ENCODE measurements at regions not wholly inside any gene's neighbourhood (a gene's known extent, or its start where the extent isn't known, plus 50 kb on each side); places are given as distances from the start of the nearest gene placed in this dataset.
"Not testable (repeated sequence)": the region's sequence is repeated elsewhere in the genome, so short reads cannot be mapped to it uniquely, and the experiment has no call there.

DNA sequence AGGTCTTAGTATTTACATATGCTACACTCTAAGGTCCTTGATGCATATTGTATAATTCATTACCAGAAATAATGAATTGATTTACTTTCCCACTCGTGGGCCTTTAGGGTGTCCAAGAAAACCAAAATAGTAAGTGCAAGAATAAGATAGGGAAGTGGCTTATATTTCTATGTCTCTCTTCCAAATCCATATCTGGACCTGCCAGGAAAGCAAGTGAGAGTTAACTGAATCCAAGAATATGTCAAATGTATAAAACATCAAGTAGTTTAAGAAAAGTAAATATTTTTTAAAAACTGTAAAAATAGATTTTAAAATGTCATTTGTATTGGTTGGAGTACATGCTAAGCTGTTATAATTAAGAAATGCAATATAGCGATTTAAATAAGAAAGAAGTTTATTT is 1072.1 kb downstream of the OTOL1 start:
- no peak overlapping the region for H3K4me3 Mint-ChIP-seq
- no peak for ATAC-seq
- H3K4me1 Mint-ChIP-seq, result no peaks in the 10 kb centered on the region
- H3K27me3 Mint-ChIP-seq, result no peaks in the 10 kb centered on the region
- no peaks in the 10 kb centered on the region for H3K9me3 ChIP-seq (ENCODE audit: control insufficient read depth, low read length, poor library complexity, severe bottlenecking)
- no peak overlapping the region for H3K27ac Mint-ChIP-seq
- no peaks in the 10 kb centered on the region for H3K36me3 Mint-ChIP-seq (ENCODE audit: low read depth)
- no peak for DNase-seq

GRCh38 chr3:162569314-162569713 is 1072.7 kb downstream of the OTOL1 start:
- Mint-ChIP-seq H3K27me3 (no peaks in the 10 kb centered on the region), H3K4me1 (no peaks in the 10 kb centered on the region), H3K36me3 (ENCODE audit: low read depth) (no peaks in the 10 kb centered on the region), H3K4me3 (no peak overlapping the region), H3K27ac (no peak overlapping the region)
- no peak for DNase-seq
- no peaks in the 10 kb centered on the region for H3K9me3 ChIP-seq (ENCODE audit: control insufficient read depth, low read length, poor library complexity, severe bottlenecking)
- no peak for ATAC-seq

DNA sequence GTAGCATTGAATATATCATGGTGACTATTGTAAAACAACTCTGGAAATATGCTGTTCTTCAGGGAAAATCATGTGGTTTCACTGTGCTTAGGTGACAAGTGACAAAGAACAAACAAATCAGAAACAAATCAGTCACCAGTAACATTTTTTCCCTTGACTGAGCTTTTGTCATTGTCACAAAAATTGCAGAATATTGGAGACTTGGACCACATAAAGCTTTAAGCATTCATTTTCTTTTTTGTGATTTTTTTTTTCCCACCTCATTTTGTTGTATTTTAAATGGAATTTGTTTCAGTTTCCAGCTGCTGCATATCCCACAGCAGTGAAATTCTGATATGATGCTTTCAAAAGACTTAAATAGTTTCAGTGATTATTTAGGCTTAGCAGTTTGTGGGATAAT is 1088.4 kb downstream of the OTOL1 start:
- DNase-seq (no peak), ATAC-seq (no peak)
- no peaks in the 10 kb centered on the region for H3K36me3 Mint-ChIP-seq (ENCODE audit: low read depth)
- no peaks in the 10 kb centered on the region for H3K27me3 Mint-ChIP-seq
- H3K27ac Mint-ChIP-seq, result no peak overlapping the region
- no peaks in the 10 kb centered on the region for H3K9me3 ChIP-seq (ENCODE audit: control insufficient read depth, low read length, poor library complexity, severe bottlenecking)
- H3K4me3 Mint-ChIP-seq, result no peak overlapping the region
- H3K4me1 Mint-ChIP-seq, result no peaks in the 10 kb centered on the region

DNA sequence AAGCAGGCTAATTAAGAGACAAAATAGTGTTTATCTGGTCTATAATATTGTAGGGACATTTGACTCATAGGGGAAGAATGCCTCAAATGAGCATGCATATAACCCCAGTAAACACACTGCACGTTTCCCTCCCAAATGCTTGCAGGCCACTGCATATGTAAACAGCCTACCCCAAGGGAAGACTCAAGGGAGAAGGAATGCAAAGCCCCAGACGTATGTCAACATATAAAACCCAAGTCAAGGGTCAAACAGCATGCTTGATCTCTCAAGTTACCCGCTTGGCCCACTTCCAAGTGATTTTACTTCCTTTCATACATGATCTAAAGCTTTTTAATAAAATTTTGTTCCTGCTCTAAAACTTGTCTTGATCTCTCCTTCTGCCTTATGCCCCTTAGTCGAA is 1090.0 kb downstream of the OTOL1 start:
- ATAC-seq (no peak), DNase-seq (no peak)
- Mint-ChIP-seq H3K4me3 (no peak overlapping the region), H3K27me3 (no peaks in the 10 kb centered on the region), H3K36me3 (ENCODE audit: low read depth) (no peaks in the 10 kb centered on the region), H3K4me1 (no peaks in the 10 kb centered on the region), H3K27ac (no peak overlapping the region)
- no peaks in the 10 kb centered on the region for H3K9me3 ChIP-seq (ENCODE audit: control insufficient read depth, low read length, poor library complexity, severe bottlenecking)

- DNase-seq (no peak), ATAC-seq (no peak)
- no peak overlapping the region for H3K4me3 Mint-ChIP-seq
- no peak overlapping the region for H3K27ac Mint-ChIP-seq
- no peaks in the 10 kb centered on the region for H3K36me3 Mint-ChIP-seq (ENCODE audit: low read depth)
- no peaks in the 10 kb centered on the region for H3K4me1 Mint-ChIP-seq
- no peaks in the 10 kb centered on the region for H3K27me3 Mint-ChIP-seq
- H3K9me3 ChIP-seq (ENCODE audit: control insufficient read depth, low read length, poor library complexity, severe bottlenecking), result no peaks in the 10 kb centered on the region
Observed at GRCh38 chr3:162597226-162597625, 1100.6 kb downstream of the OTOL1 start.

- H3K27ac Mint-ChIP-seq; H3K4me3 Mint-ChIP-seq; DNase-seq; ATAC-seq; H3K9me3 ChIP-seq (ENCODE audit: control insufficient read depth, low read length, poor library complexity, severe bottlenecking); H3K4me1 Mint-ChIP-seq; H3K27me3 Mint-ChIP-seq; H3K36me3 Mint-ChIP-seq (ENCODE audit: low read depth): not testable (repeated sequence)
Observed at GRCh38 chr3:162598500-162598899, 1101.9 kb downstream of the OTOL1 start.

DNA sequence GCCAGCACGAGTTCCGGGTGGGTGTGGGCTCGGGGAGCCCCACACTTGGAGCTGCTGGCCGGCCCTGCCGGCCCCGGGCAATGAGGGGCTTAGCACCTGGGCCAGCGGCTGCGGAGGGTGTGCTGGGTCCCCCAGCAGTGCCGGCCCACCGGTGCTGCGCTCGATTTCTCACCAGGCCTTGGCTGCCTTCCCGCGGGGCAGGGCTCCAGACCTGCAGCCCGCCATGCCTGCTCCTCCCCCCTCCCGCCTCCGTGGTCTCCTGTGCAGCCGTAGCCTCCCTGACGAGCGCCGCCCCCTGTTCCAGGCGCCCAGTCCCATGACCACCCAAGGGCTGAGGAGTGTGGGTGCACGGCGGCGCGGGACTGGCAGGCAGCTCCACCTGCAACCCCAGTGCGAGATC is 1103.1 kb downstream of the OTOL1 start:
- H3K27me3 Mint-ChIP-seq; ATAC-seq; DNase-seq; H3K9me3 ChIP-seq (ENCODE audit: control insufficient read depth, low read length, poor library complexity, severe bottlenecking); H3K36me3 Mint-ChIP-seq (ENCODE audit: low read depth); H3K4me3 Mint-ChIP-seq; H3K27ac Mint-ChIP-seq; H3K4me1 Mint-ChIP-seq: not testable (repeated sequence)

DNA sequence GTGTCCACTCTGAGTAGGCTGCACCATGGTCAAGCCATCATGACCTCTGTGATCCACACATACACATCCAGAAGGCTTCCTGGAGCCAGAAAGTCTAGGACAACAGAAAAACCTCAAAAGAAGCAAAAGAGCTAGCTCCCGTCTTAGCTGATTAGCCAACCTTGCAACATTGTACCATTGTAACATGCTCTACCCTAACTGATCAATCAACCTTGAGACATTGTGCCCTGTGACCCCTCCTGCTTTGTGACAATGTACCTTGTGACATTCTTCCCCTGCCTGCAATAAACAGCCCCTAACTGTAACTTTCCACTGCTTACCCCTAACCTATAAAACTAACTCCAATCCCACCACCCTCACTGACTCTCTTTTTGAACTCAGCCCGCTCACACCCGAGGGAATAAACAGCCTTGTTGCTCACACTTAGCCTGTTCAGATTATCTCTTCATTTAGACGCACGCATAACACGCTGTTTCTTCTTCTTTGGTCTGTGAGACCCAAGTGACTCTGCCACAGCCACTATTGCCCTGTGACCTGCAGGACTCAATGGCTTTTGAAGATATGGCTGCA is 1104.6 kb downstream of the OTOL1 start:
- Mint-ChIP-seq H3K36me3 (ENCODE audit: low read depth) (no peaks in the 10 kb centered on the region), H3K27me3 (no peaks in the 10 kb centered on the region), H3K4me3 (no peak overlapping the region), H3K4me1 (no peaks in the 10 kb centered on the region), H3K27ac (no peak overlapping the region)
- DNase-seq (no peak), ATAC-seq (no peak)
- H3K9me3 ChIP-seq (ENCODE audit: control insufficient read depth, low read length, poor library complexity, severe bottlenecking), result no peaks in the 10 kb centered on the region

GRCh38 chr3:162602619-162603018 is 1106.0 kb downstream of the OTOL1 start:
- Mint-ChIP-seq H3K36me3 (ENCODE audit: low read depth) (no peaks in the 10 kb centered on the region), H3K27me3 (no peaks in the 10 kb centered on the region), H3K4me3 (no peak overlapping the region), H3K27ac (no peak overlapping the region), H3K4me1 (no peaks in the 10 kb centered on the region)
- DNase-seq, result no peak
- H3K9me3 ChIP-seq (ENCODE audit: control insufficient read depth, low read length, poor library complexity, severe bottlenecking), result no peaks in the 10 kb centered on the region
- no peak for ATAC-seq

DNA sequence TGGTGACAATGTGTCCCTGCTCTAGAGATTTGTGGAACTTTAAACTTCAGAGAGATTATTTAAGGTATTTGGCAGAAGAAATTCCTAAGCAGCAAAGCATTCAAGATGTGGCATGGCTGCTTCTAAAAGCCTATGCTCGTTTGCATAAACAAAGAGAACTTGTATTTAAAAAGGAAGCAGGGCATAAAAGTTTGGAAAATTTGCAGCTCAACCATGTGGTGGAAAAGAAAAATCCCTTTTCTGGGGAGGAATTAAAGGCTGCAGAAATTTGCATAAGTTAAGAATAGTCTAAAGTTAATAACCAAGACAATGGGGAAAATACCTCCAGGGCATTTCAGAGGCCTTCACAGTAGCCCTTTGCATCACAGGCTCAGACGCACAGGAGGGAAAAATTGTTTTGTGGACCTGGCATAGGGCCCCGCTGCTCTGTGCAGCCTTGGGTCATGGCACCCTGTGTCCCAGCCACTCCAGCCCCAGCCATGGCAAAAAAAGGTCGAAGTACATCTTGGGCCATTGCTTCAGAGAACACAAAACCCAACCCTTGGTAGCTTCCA is 1109.1 kb downstream of the OTOL1 start:
- Mint-ChIP-seq H3K27ac (no peak overlapping the region), H3K4me3 (no peak overlapping the region), H3K27me3 (no peaks in the 10 kb centered on the region), H3K36me3 (ENCODE audit: low read depth) (no peaks in the 10 kb centered on the region), H3K4me1 (no peaks in the 10 kb centered on the region)
- no peak for ATAC-seq
- no peaks in the 10 kb centered on the region for H3K9me3 ChIP-seq (ENCODE audit: control insufficient read depth, low read length, poor library complexity, severe bottlenecking)
- no peak for DNase-seq

DNA sequence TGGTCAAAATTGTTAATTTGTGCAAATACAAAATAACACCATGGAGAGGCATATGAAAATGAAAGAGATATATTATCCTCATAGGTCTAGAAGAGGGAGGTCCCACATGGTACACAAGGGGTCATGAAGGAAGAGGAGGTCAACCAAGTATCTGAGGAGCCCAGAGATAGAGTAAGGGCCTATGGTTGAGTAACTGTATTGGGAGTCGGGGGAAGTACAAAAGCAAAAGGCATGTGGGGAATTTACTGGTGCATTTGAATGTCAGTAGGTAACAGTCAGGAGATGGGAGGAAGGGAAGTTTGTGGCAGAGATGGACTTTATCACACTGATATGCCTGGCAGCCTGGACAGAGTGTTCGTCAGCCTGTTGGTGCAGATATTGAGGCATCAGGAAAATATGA is 1113.7 kb downstream of the OTOL1 start:
- DNase-seq, result no peak
- Mint-ChIP-seq H3K27ac (no peak overlapping the region), H3K4me1 (no peaks in the 10 kb centered on the region), H3K36me3 (ENCODE audit: low read depth) (no peaks in the 10 kb centered on the region), H3K4me3 (no peak overlapping the region), H3K27me3 (no peaks in the 10 kb centered on the region)
- no peaks in the 10 kb centered on the region for H3K9me3 ChIP-seq (ENCODE audit: control insufficient read depth, low read length, poor library complexity, severe bottlenecking)
- no peak for ATAC-seq

DNA sequence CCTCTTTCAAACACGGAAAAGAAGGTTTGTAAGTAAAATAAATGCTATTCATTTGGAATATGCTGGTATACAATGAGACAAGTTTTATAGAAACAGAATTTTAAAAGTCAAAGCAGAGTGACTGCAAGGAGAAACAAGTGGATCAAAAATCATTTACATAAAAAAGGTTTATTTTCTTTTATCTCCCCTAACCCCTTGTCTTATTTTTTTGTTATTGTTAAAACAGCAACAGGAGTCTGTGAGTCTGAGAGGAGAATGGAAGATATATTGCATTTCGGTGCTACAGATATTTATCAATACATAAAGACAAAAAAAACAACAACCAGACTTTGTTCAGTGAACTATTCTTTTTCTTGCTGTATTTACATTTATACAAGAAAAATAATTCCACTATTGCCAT is 1116.4 kb downstream of the OTOL1 start:
- no peak for DNase-seq
- no peaks in the 10 kb centered on the region for H3K9me3 ChIP-seq (ENCODE audit: control insufficient read depth, low read length, poor library complexity, severe bottlenecking)
- Mint-ChIP-seq H3K27ac (no peak overlapping the region), H3K4me1 (no peaks in the 10 kb centered on the region), H3K4me3 (no peak overlapping the region), H3K27me3 (no peaks in the 10 kb centered on the region), H3K36me3 (ENCODE audit: low read depth) (no peaks in the 10 kb centered on the region)
- ATAC-seq, result no peak

GRCh38 chr3:162626172-162626571 is 1129.6 kb downstream of the OTOL1 start:
- DNase-seq (no peak), ATAC-seq (no peak)
- H3K36me3 Mint-ChIP-seq (ENCODE audit: low read depth), result no peaks in the 10 kb centered on the region

DNA sequence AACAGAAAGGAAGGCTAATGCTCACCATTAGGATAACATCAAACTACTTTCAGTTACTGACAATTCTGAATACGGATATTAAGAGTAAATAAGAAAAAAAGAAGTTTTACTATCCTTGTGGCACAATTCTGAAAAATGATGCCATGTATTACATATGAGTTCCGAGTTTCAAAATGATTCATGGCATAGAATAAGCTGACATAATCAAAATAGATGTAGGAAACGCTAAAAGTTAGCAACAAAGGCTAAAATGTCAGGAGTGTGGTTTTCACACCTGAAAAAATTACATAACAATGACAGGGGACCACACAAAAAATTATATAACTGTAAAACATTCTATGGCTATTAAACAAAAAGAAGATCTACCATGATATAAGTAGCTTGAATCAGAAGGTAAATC is 1131.9 kb downstream of the OTOL1 start:
- ATAC-seq (no peak), DNase-seq (no peak)
- H3K9me3 ChIP-seq (ENCODE audit: control insufficient read depth, low read length, poor library complexity, severe bottlenecking), result no peaks in the 10 kb centered on the region
- Mint-ChIP-seq H3K36me3 (ENCODE audit: low read depth) (no peaks in the 10 kb centered on the region), H3K27ac (no peak overlapping the region), H3K4me1 (no peaks in the 10 kb centered on the region), H3K27me3 (no peaks in the 10 kb centered on the region), H3K4me3 (no peak overlapping the region)

More at GRCh38 chr3:162626172-162626571, 1129.6 kb downstream of the OTOL1 start:
- no peaks in the 10 kb centered on the region for H3K9me3 ChIP-seq (ENCODE audit: control insufficient read depth, low read length, poor library complexity, severe bottlenecking)
- Mint-ChIP-seq H3K27me3 (no peaks in the 10 kb centered on the region), H3K4me1 (no peaks in the 10 kb centered on the region), H3K4me3 (no peak overlapping the region), H3K27ac (no peak overlapping the region)
